Right lobe of liver (tissue), 4 donors: ENCODE measurements at regions not wholly inside any gene's neighbourhood (a gene's known extent, or its start where the extent isn't known, plus 50 kb on each side); places are given as distances from the start of the nearest gene placed in this dataset.

Experiments used
- POLR2A ChIP-seq: fragments of 450-650 bp; IDR thresholded peaks from one replicate; pipeline ENCODE4 v1.6.1; 2017; ENCODE audit warnings: antibody characterized with exemption, mild to moderate bottlenecking
- TF ChIP-seq, protein P1 (sequence below), 4 donors: fragments of 200-600 bp in 3 of 4; fragments of 450-650 bp in 1 of 4; IDR thresholded peaks; one replicate each; pipeline versions ENCODE4 v1.5.1 to v1.8.0; 2016 to 2022; ENCODE audit warnings: antibody characterized with exemption in 4 of 4, mild to moderate bottlenecking in 2 of 4
- donor health status: DM: no; HTN: no; CAD: no.
- donor health status: DM: no; HTN: no; CAD: no.
- donor health status: DM: no; HTN: yes; CAD: no.

DNA sequence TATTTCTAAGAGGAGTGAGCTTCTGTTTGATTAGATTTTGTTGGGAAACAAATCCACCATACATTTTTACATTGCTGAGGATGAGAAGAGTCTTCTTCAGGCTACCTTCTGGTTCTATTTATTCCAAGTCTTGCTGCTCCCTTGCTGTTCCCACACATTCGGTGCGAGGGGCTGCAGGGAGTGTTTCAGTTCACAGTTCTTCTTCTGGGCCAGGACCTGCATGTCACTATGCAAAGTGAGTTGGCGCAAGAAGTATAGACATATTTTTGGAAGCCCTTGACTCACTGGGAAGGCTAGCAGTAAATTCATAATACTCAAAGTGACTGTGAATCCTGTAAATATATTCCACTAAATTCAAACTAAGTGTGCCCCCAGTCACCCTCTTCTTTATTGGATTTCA lies 657.9 kb downstream of the TAF11L14 start:
- TF ChIP-seq POLR2A, result no peak
- TF ChIP-seq, protein P1, sequence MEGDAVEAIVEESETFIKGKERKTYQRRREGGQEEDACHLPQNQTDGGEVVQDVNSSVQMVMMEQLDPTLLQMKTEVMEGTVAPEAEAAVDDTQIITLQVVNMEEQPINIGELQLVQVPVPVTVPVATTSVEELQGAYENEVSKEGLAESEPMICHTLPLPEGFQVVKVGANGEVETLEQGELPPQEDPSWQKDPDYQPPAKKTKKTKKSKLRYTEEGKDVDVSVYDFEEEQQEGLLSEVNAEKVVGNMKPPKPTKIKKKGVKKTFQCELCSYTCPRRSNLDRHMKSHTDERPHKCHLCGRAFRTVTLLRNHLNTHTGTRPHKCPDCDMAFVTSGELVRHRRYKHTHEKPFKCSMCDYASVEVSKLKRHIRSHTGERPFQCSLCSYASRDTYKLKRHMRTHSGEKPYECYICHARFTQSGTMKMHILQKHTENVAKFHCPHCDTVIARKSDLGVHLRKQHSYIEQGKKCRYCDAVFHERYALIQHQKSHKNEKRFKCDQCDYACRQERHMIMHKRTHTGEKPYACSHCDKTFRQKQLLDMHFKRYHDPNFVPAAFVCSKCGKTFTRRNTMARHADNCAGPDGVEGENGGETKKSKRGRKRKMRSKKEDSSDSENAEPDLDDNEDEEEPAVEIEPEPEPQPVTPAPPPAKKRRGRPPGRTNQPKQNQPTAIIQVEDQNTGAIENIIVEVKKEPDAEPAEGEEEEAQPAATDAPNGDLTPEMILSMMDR (IDR thresholded peaks at IDR 0.05), result no peak
